Tibial nerve (tissue), 4 donors: ENCODE measurements at regions not wholly inside any gene's neighbourhood (a gene's known extent, or its start where the extent isn't known, plus 50 kb on each side); places are given as distances from the start of the nearest gene placed in this dataset.

Experiments used
- DNase-seq, 2 donors: peaks; one replicate each; pipeline ENCODE4 v3.0.0-alpha.2; 2019; ENCODE audit warnings: low spot score in 2 of 2
- H3K27ac ChIP-seq, 4 donors: fragments of 200-600 bp; sonication (generic) in 3 of 4; one replicate each; pipeline ENCODE4 v1.5.1; 2017 to 2019; ENCODE audit warnings: mild to moderate bottlenecking in 1 of 4
- H3K27me3 ChIP-seq, 2 donors: fragments of 200-600 bp; sonication (generic) in 1 of 2; one replicate each; pipeline versions ENCODE4 v1.5.1 to v1.6.0; 2017 to 2019
- H3K36me3 ChIP-seq, 3 donors: fragments of 200-600 bp; sonication (generic); one replicate each; pipeline ENCODE4 v1.5.1; 2018 to 2019
- H3K4me1 ChIP-seq, 4 donors: fragments of 200-600 bp; sonication (generic) in 3 of 4; one replicate each; pipeline ENCODE4 v1.5.1; 2017 to 2019
- H3K4me3 ChIP-seq, 4 donors: fragments of 200-600 bp; sonication (generic) in 3 of 4; one replicate each; pipeline ENCODE4 v1.5.1; 2017 to 2019; ENCODE audit warnings: mild to moderate bottlenecking in 1 of 4, moderate library complexity in 1 of 4
- H3K9me3 ChIP-seq, 4 donors: fragments of 200-600 bp; sonication (generic) in 3 of 4; one replicate each; pipeline ENCODE4 v1.5.1; 2017 to 2019
- CTCF ChIP-seq, 5 experiments: fragments of 200-600 bp in 3 of 5; fragments of 450-650 bp in 2 of 5; sonication (generic) in 3 of 5; IDR thresholded peaks; one replicate each; pipeline ENCODE4 v1.5.1; 2016 to 2019; ENCODE audit warnings: antibody characterized with exemption in 5 of 5, mild to moderate bottlenecking in 3 of 5, moderate library complexity in 2 of 5
- EP300 ChIP-seq, 2 donors: sonication (generic); formaldehyde crosslinking; IDR thresholded peaks; one replicate each; pipeline ENCODE4 v1.6.1; 2017; ENCODE audit warnings: antibody characterized with exemption in 2 of 2, mild to moderate bottlenecking in 1 of 2
- POLR2A ChIP-seq, 2 donors: fragments of 450-650 bp; IDR thresholded peaks; one replicate each; pipeline ENCODE4 v1.6.1; 2017; ENCODE audit warnings: antibody characterized with exemption in 2 of 2, mild to moderate bottlenecking in 2 of 2, moderate library complexity in 2 of 2
- WGBS, 2 donors: methylation state at CpG; one replicate each; pipeline ENCODE4 v1.1.5; 2018; 5-methylcytosine and 5-hydroxymethylcytosine counted together

- no peaks in the 10 kb centered on the region for H3K9me3 ChIP-seq
- no peaks in the 10 kb centered on the region for H3K36me3 ChIP-seq
- no peak for DNase-seq
- H3K4me3 ChIP-seq: no peak overlapping the region
- WGBS, 2 donors: 94 to 95% methylated on average over 3 to 4 of the region's 4 CpGs
- TF ChIP-seq POLR2A (IDR thresholded peaks at IDR 0.05): no peak
- TF ChIP-seq EP300 (IDR thresholded peaks at IDR 0.05): no peak
- TF ChIP-seq CTCF (IDR thresholded peaks at IDR 0.05): no peak
- H3K4me1 ChIP-seq: no peaks in the 10 kb centered on the region
- no peaks in the 10 kb centered on the region for H3K27me3 ChIP-seq
- H3K27ac ChIP-seq: no peak overlapping the region
Measured at GRCh38 chr18:24853076-24853475, 392.6 kb downstream of the HRH4 start.

- TF ChIP-seq EP300 (IDR thresholded peaks at IDR 0.05) (no peak), CTCF (IDR thresholded peaks at IDR 0.05) (no peak), POLR2A (IDR thresholded peaks at IDR 0.05) (no peak)
- no peaks in the 10 kb centered on the region for H3K36me3 ChIP-seq
- H3K4me1 ChIP-seq: peaks cover 0 to 18% (median 5%) of the 10 kb centered on the region in 4 donors
- H3K27ac ChIP-seq: peak overlapping the region in 1 of 4 donors; percentile 33
- H3K4me3 ChIP-seq: no peak overlapping the region
- no peak for DNase-seq
- WGBS, 2 donors: 34 to 37% methylated on average over 10 of the region's 10 CpGs
- no peaks in the 10 kb centered on the region for H3K27me3 ChIP-seq
- no peaks in the 10 kb centered on the region for H3K9me3 ChIP-seq
Measured at GRCh38 chr18:24860978-24861680, 400.7 kb downstream of the HRH4 start.

- no peaks in the 10 kb centered on the region for H3K27me3 ChIP-seq
- H3K9me3 ChIP-seq: no peaks in the 10 kb centered on the region
- no peak overlapping the region for H3K27ac ChIP-seq
- WGBS, 2 donors: 22 to 23% methylated on average over 18 of the region's 18 CpGs
- H3K36me3 ChIP-seq: no peaks in the 10 kb centered on the region
- peak in 1 of 2 donors; percentile 13 for DNase-seq
- H3K4me3 ChIP-seq: peak overlapping the region in 2 of 4 donors; percentile 4 to 12
- TF ChIP-seq POLR2A (IDR thresholded peaks at IDR 0.05) (no peak), EP300 (IDR thresholded peaks at IDR 0.05) (no peak), CTCF (IDR thresholded peaks at IDR 0.05) (no peak)
- H3K4me1 ChIP-seq: peaks cover 0 to 18% (median 5%) of the 10 kb centered on the region in 4 donors
Measured at GRCh38 chr18:24862201-24862816, 401.9 kb downstream of the HRH4 start.

DNA sequence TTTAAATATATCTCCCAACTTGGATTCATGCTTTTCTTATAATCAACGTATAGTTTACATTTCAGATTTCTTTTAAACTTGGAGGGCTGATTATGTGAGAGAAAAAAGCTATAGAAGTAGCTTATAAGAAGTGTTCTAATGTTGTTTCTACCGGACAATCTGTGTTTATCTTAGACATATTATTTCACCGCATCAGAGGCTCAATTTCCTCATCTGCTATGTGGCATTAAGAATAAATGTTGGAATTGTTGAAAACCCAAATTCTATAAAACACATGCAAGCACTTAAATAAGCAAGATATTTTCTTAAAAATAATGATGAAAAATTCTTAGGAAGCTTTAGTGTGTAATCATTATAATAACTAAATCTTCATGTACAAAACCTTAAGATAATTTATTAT is 407.9 kb downstream of the HRH4 start:
- Histone ChIP-seq H3K36me3 (no peaks in the 10 kb centered on the region), H3K4me1 (no peaks in the 10 kb centered on the region), H3K27ac (no peak overlapping the region), H3K9me3 (no peaks in the 10 kb centered on the region), H3K4me3 (no peak overlapping the region), H3K27me3 (no peaks in the 10 kb centered on the region)
- 67 to 72% methylated on average over 3 of the region's 3 CpGs for WGBS, 2 donors
- TF ChIP-seq CTCF (IDR thresholded peaks at IDR 0.05): no peak
- no peak for TF ChIP-seq POLR2A (IDR thresholded peaks at IDR 0.05)
- no peak for TF ChIP-seq EP300 (IDR thresholded peaks at IDR 0.05)
- DNase-seq: no peak

- no peaks in the 10 kb centered on the region for H3K36me3 ChIP-seq
- H3K27me3 ChIP-seq: no peaks in the 10 kb centered on the region
- H3K9me3 ChIP-seq: no peaks in the 10 kb centered on the region
- H3K4me1 ChIP-seq: no peaks in the 10 kb centered on the region
- H3K4me3 ChIP-seq: no peak overlapping the region
- 30 to 31% methylated on average over 4 of the region's 4 CpGs for WGBS, 2 donors
- TF ChIP-seq EP300 (IDR thresholded peaks at IDR 0.05) (no peak), CTCF (IDR thresholded peaks at IDR 0.05) (no peak), POLR2A (IDR thresholded peaks at IDR 0.05) (no peak)
- H3K27ac ChIP-seq: no peak overlapping the region
- DNase-seq: no peak
Measured at GRCh38 chr18:24868760-24869237, 408.4 kb downstream of the HRH4 start.
